ENCODE measurements at regions not wholly inside any gene's neighbourhood (a gene's known extent, or its start where the extent isn't known, plus 50 kb on each side); places are given as distances from the start of the nearest gene placed in this dataset.
A peak's percentile ranks its signal among the peaks of the same experiment; 100 is the strongest.

DNA sequence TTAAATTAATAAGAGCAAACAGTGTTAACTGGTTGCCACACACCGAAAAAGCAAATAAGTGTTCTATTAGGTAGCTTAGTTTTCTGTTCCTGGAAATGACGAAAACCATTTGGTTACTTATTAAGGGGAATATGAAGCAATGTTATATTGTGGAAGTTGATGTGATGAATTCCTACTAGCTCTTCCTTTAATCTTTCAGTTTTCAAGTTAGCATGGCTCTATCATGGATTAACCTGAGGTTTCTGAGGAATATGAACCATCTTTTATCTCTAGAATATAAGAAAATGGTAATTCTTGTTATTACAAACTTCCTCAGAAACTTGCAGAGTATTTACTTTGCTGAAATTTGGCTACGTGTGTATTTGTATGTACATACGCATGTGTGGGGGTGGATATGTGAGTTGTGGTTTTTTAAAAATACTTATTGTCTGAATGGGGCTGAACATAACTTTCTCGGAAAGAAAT, 245.7 kb downstream of the KCNC2 start:
- Histone ChIP-seq H3K36me3 (ENCODE audit: control insufficient read depth, insufficient read depth, low read length) (no peaks in the 10 kb centered on the region), H3K4me1 (no peaks in the 10 kb centered on the region), H3K27me3 (ENCODE audit: control insufficient read depth, insufficient read depth, low read length) (no peaks in the 10 kb centered on the region), H3K4me2 (ENCODE audit: low read length) (no peak overlapping the region), H3K4me3 (ENCODE audit: low read depth, low read length) (no peak overlapping the region), H2AFZ (no peak overlapping the region), H3K79me2 (no peaks in the 10 kb centered on the region), H3K9me3 (ENCODE audit: control insufficient read depth, low read length) (no peaks in the 10 kb centered on the region), H3K9ac (no peak overlapping the region), H3K27ac (no peak overlapping the region)
- TF ChIP-seq, protein P1, sequence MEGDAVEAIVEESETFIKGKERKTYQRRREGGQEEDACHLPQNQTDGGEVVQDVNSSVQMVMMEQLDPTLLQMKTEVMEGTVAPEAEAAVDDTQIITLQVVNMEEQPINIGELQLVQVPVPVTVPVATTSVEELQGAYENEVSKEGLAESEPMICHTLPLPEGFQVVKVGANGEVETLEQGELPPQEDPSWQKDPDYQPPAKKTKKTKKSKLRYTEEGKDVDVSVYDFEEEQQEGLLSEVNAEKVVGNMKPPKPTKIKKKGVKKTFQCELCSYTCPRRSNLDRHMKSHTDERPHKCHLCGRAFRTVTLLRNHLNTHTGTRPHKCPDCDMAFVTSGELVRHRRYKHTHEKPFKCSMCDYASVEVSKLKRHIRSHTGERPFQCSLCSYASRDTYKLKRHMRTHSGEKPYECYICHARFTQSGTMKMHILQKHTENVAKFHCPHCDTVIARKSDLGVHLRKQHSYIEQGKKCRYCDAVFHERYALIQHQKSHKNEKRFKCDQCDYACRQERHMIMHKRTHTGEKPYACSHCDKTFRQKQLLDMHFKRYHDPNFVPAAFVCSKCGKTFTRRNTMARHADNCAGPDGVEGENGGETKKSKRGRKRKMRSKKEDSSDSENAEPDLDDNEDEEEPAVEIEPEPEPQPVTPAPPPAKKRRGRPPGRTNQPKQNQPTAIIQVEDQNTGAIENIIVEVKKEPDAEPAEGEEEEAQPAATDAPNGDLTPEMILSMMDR (IDR thresholded peaks at IDR 0.05), result no peak

DNA sequence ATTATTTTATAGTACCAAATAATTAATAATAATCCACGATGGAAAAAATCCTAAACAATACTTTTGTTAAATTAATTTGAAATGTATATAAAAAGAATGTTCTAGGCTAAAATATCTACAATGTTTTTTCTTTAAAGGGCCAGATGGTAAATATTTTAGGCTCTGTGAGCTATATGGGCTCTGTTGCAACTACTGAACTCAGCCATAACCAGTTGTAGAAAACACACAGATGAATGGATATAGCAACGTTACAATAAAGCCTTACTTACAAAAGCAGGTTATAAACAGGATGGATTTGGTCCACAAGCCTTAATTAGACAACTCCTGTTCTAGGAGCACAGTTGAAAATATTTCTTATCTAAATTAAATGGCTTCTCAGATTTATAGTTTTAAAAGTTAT, 245.2 kb downstream of the KCNC2 start:
- no peaks in the 10 kb centered on the region for H3K36me3 ChIP-seq (ENCODE audit: control insufficient read depth, insufficient read depth, low read length)
- H3K4me1 ChIP-seq, result no peaks in the 10 kb centered on the region
- H3K79me2 ChIP-seq, result no peaks in the 10 kb centered on the region
- TF ChIP-seq, protein P1 (IDR thresholded peaks at IDR 0.05), result no peak
- no peak overlapping the region for H3K27ac ChIP-seq
- H3K27me3 ChIP-seq (ENCODE audit: control insufficient read depth, insufficient read depth, low read length), result no peaks in the 10 kb centered on the region
- H2AFZ ChIP-seq, result no peak overlapping the region
- H3K4me3 ChIP-seq (ENCODE audit: low read depth, low read length), result no peak overlapping the region
- no peak overlapping the region for H3K9ac ChIP-seq
- no peak overlapping the region for H3K4me2 ChIP-seq (ENCODE audit: low read length)
- no peaks in the 10 kb centered on the region for H3K9me3 ChIP-seq (ENCODE audit: control insufficient read depth, low read length)

DNA sequence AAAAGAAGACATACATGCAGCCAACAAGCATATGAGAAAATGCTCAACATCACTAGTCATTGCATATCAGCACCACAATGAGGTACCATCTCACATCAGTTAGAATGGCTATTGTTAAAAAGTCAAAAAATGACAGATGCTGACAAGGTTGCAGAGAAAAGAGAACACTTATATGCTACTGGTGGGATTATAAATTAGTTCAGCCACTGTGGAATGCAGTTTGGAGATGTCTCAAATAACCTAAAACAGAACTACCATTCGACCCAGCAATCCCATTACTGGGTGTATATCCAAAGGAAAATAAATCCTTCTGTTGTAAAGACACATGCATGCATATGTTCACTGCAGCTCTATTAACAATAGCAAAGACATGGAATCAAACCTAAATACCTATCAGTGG, 238.4 kb downstream of the KCNC2 start:
- H3K9me3 ChIP-seq (ENCODE audit: control insufficient read depth, low read length), result no peaks in the 10 kb centered on the region
- no peaks in the 10 kb centered on the region for H3K36me3 ChIP-seq (ENCODE audit: control insufficient read depth, insufficient read depth, low read length)
- no peak overlapping the region for H3K27ac ChIP-seq
- no peak overlapping the region for H3K4me2 ChIP-seq (ENCODE audit: low read length)
- no peak overlapping the region for H3K4me3 ChIP-seq (ENCODE audit: low read depth, low read length)
- no peak overlapping the region for H3K9ac ChIP-seq
- H3K79me2 ChIP-seq, result no peaks in the 10 kb centered on the region
- no peak overlapping the region for H2AFZ ChIP-seq
- no peaks in the 10 kb centered on the region for H3K4me1 ChIP-seq
- TF ChIP-seq, protein P1 (IDR thresholded peaks at IDR 0.05), result no peak
- H3K27me3 ChIP-seq (ENCODE audit: control insufficient read depth, insufficient read depth, low read length), result no peaks in the 10 kb centered on the region

DNA sequence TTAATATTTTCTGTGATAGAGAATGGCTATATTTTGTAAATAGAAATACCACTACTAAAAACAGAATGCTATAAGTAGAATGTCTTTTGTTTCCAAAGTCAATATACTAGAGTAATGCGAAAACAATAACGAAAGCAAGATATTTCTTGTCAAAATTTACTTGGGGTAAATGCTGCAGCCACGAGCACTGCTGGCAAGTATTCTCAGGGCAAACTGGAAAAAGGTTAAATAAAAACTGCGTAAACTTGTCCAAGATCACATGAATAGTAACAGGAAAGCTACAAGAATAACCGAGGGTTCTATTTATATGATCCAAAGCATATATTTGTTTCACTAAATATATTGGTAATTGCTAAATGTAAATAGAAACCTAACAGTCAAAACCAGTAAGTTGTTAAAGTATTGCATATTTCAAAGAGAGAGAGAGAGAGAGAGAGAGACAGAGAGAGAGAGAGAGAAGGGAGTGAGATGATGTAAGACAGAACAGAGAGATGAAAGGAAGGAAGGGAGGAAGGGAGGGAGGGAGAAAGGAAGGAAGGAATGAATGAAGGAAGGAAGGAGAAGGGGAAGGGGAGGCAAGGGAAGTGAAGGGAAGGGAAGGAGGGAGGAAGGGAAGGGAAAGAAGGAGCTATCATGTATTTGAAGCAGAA, 231.7 kb downstream of the KCNC2 start:
- Histone ChIP-seq H3K4me3 (ENCODE audit: low read depth, low read length) (no peak overlapping the region), H3K36me3 (ENCODE audit: control insufficient read depth, insufficient read depth, low read length) (no peaks in the 10 kb centered on the region), H3K4me2 (ENCODE audit: low read length) (no peak overlapping the region), H3K27ac (no peak overlapping the region), H3K9ac (no peak overlapping the region), H3K9me3 (ENCODE audit: control insufficient read depth, low read length) (no peaks in the 10 kb centered on the region), H3K79me2 (no peaks in the 10 kb centered on the region), H3K4me1 (no peaks in the 10 kb centered on the region), H2AFZ (no peak overlapping the region), H3K27me3 (ENCODE audit: control insufficient read depth, insufficient read depth, low read length) (no peaks in the 10 kb centered on the region)
- TF ChIP-seq, protein P1 (IDR thresholded peaks at IDR 0.05), result no peak

DNA sequence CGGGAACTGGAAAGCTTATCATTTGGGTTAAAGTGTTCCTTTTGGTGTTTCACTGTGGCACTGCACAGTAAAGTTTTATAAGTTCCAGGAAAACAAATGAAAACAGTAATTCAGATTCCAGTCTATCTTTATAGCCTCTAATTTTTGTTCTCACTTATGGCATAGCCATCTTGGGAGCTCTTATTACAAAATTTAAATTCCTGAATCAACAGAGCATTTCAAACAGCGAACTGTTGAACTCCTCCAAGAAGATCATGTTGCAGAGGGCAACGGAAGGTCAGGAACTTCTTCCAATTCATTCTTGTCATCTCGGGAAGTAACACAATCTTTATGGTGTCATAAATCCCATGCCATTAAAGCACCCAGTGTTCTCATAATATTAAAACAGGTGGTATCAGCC, 229.1 kb downstream of the KCNC2 start:
- Histone ChIP-seq H3K79me2 (no peaks in the 10 kb centered on the region), H3K27ac (no peak overlapping the region), H3K4me3 (ENCODE audit: low read depth, low read length) (peak overlapping the region; percentile 36), H2AFZ (no peak overlapping the region), H3K36me3 (ENCODE audit: control insufficient read depth, insufficient read depth, low read length) (no peaks in the 10 kb centered on the region), H3K4me1 (no peaks in the 10 kb centered on the region), H3K9me3 (ENCODE audit: control insufficient read depth, low read length) (no peaks in the 10 kb centered on the region), H3K4me2 (ENCODE audit: low read length) (peak overlapping the region; percentile 11), H3K9ac (no peak overlapping the region), H3K27me3 (ENCODE audit: control insufficient read depth, insufficient read depth, low read length) (no peaks in the 10 kb centered on the region)
- TF ChIP-seq, protein P1 (IDR thresholded peaks at IDR 0.05), result no peak

Measured in parathyroid adenoma (tissue), 2 donors.